Thoracic aorta (tissue), 2 donors: ENCODE measurements at regions not wholly inside any gene's neighbourhood (a gene's known extent, or its start where the extent isn't known, plus 50 kb on each side); places are given as distances from the start of the nearest gene placed in this dataset.
"Not testable (repeated sequence)": the region's sequence is repeated elsewhere in the genome, so short reads cannot be mapped to it uniquely, and the experiment has no call there.

Experiments
- ATAC-seq: fragments of 150-250 bp; one replicate; pipeline ENCODE4 v1.8.0; 2017; ENCODE audit warnings: low read depth; ENCODE audit not compliant: insufficient number of reproducible peaks, low FRiP score
- DNase-seq: peaks from one replicate; pipeline ENCODE4 v3.0.0-alpha.2; 2020; ENCODE audit warnings: low spot score
- H3K27ac ChIP-seq, 2 donors: fragments of 200-600 bp; sonication (generic); 1 replicate in 1 of 2; 2 replicates in 1 of 2; pipeline ENCODE4 v1.5.1; 2016; ENCODE audit warnings: mild to moderate bottlenecking in 2 of 2, moderate library complexity in 2 of 2
- H3K27me3 ChIP-seq: fragments of 200-600 bp; sonication (generic); replicated peaks from 2 replicates; pipeline ENCODE4 v1.6.0; 2016; ENCODE audit warnings: mild to moderate bottlenecking; ENCODE audit not compliant: insufficient read depth
- H3K36me3 ChIP-seq: fragments of 200-600 bp; sonication (generic); one replicate; pipeline ENCODE4 v1.5.1; 2016
- H3K4me1 ChIP-seq, 2 donors: fragments of 200-600 bp; sonication (generic); 1 replicate in 1 of 2; 2 replicates in 1 of 2; pipeline versions ENCODE4 v1.5.1 to v1.6.0; 2016; ENCODE audit warnings: low read depth in 2 of 2, mild to moderate bottlenecking in 1 of 2; ENCODE audit not compliant: control insufficient read depth in 1 of 2
- H3K4me3 ChIP-seq: fragments of 200-600 bp; sonication (generic); 2 replicates; pipeline ENCODE4 v1.5.1; 2016; ENCODE audit warnings: mild to moderate bottlenecking
- H3K9me3 ChIP-seq: fragments of 200-600 bp; sonication (generic); 2 replicates; pipeline ENCODE4 v1.5.1; 2016
- TF ChIP-seq, protein P1 (sequence below): fragments of 200-600 bp; sonication (generic); IDR thresholded peaks from one replicate; pipeline ENCODE4 v1.5.1; 2019; ENCODE audit warnings: antibody characterized with exemption

DNA sequence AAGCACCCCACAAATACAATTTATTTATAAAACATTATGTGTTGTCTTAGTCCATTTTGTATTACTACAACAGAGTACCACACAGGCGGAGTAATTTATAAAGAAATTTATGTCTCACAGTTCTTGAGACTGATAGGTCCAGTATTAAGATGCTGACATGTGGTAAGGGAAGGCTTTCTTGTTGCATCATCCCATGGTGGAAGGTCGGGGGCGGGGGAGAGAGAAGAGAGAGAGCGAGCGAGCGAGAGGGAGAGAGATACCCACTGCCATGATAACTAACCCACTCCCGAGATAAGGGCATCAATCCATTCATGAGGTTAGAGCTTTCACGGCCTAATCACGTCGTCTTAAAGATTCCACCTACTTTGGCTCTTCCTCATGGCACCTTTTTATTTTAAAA, 117.8 kb downstream of the KCNJ12 start:
- no peak for DNase-seq
- no peaks in the 10 kb centered on the region for H3K27me3 ChIP-seq
- H3K4me3 ChIP-seq, result no peak overlapping the region
- ATAC-seq, result no peak
- H3K27ac ChIP-seq, result no peak overlapping the region
- H3K9me3 ChIP-seq, result no peaks in the 10 kb centered on the region
- TF ChIP-seq, protein P1, sequence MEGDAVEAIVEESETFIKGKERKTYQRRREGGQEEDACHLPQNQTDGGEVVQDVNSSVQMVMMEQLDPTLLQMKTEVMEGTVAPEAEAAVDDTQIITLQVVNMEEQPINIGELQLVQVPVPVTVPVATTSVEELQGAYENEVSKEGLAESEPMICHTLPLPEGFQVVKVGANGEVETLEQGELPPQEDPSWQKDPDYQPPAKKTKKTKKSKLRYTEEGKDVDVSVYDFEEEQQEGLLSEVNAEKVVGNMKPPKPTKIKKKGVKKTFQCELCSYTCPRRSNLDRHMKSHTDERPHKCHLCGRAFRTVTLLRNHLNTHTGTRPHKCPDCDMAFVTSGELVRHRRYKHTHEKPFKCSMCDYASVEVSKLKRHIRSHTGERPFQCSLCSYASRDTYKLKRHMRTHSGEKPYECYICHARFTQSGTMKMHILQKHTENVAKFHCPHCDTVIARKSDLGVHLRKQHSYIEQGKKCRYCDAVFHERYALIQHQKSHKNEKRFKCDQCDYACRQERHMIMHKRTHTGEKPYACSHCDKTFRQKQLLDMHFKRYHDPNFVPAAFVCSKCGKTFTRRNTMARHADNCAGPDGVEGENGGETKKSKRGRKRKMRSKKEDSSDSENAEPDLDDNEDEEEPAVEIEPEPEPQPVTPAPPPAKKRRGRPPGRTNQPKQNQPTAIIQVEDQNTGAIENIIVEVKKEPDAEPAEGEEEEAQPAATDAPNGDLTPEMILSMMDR, result no peak
- H3K4me1 ChIP-seq, result no peaks in the 10 kb centered on the region
- H3K36me3 ChIP-seq, result no peaks in the 10 kb centered on the region

DNA sequence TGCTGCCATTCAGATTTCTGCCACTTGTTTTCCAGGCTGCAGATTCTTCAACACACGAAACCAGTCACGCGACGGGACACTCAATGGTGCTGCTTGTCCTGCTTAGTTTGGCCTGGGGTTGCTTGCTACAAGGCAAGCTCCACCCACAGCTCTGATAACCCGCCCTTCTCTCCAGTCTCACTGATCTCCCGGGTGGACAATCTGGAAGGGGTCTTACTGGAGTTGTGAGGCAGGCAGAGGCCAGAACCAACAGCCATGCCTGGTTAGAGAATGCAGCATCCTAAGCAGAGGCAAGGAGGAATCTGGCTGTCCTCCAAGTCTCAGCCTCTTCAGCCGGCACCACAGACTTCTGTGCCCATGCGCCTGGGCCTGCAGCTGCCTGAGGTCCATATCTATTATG, 119.1 kb downstream of the KCNJ12 start:
- Histone ChIP-seq H3K36me3 (no peaks in the 10 kb centered on the region), H3K4me1 (no peaks in the 10 kb centered on the region), H3K4me3 (no peak overlapping the region), H3K27me3 (no peaks in the 10 kb centered on the region), H3K27ac (no peak overlapping the region), H3K9me3 (no peaks in the 10 kb centered on the region)
- DNase-seq (no peak), ATAC-seq (no peak)
- TF ChIP-seq, protein P1, result no peak

DNA sequence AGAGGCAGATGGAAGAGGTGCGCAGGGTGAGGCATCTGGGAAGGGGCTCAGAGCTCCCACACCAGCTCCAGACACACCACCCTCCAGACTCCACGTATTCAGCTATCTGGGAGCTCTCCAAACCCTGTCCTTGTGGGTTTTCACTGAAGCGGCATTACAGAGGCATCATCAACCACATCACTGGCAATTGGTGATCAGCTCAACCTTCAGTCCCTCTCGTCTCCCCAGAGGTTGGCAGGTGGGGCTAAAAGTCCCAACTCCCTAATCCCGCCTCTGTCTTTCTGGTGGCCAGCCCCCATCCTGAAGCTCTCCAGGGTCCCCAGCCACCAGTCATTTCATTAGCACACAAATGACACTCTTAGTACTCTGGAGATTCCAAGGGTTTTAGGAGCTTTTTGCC, 123.9 kb downstream of the KCNJ12 start:
- Histone ChIP-seq H3K4me1 (no peaks in the 10 kb centered on the region), H3K27me3 (no peaks in the 10 kb centered on the region), H3K9me3 (no peaks in the 10 kb centered on the region), H3K4me3 (no peak overlapping the region), H3K27ac (no peak overlapping the region), H3K36me3 (no peaks in the 10 kb centered on the region)
- ATAC-seq (no peak), DNase-seq (no peak)
- TF ChIP-seq, protein P1, result no peak

DNA sequence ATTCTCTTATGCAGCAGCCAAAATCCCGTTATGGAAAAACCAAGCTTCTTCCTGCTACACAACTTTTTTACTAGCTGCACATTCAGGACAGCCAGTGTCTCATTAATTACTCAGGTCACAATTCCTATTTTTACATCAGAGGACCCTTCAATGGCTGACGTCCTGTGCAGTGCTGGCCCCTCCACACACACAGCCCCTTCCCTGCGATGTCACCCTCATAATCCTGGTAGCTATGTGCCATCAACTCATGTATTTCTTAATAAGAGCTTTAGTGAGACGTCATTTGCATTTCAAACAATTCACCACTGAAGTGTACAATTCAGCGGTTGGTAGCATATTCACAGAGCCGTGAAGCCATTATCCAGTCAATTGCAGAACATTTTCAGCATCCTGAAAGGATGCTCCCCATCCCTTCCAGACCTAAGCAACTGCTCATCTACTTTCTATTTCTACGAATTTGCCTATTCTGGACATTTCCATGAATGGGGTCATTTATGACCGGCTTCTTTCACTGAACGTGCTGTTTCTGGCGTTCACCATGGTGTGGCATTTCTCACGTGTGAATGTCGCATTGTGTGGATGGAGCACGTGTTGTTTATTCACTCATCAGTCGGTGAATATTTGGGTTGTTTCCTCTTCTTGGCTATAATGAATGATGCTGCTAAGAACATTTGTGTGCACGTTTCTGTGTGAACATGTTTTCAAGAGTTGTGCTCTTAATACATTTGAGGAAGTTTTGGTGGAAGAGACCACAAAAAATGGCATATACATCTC, 126.0 kb downstream of the KCNJ12 start:
- not testable (repeated sequence) for H3K27me3 ChIP-seq, H3K4me1 ChIP-seq, DNase-seq, H3K36me3 ChIP-seq, H3K27ac ChIP-seq, ATAC-seq, H3K9me3 ChIP-seq, H3K4me3 ChIP-seq

DNA sequence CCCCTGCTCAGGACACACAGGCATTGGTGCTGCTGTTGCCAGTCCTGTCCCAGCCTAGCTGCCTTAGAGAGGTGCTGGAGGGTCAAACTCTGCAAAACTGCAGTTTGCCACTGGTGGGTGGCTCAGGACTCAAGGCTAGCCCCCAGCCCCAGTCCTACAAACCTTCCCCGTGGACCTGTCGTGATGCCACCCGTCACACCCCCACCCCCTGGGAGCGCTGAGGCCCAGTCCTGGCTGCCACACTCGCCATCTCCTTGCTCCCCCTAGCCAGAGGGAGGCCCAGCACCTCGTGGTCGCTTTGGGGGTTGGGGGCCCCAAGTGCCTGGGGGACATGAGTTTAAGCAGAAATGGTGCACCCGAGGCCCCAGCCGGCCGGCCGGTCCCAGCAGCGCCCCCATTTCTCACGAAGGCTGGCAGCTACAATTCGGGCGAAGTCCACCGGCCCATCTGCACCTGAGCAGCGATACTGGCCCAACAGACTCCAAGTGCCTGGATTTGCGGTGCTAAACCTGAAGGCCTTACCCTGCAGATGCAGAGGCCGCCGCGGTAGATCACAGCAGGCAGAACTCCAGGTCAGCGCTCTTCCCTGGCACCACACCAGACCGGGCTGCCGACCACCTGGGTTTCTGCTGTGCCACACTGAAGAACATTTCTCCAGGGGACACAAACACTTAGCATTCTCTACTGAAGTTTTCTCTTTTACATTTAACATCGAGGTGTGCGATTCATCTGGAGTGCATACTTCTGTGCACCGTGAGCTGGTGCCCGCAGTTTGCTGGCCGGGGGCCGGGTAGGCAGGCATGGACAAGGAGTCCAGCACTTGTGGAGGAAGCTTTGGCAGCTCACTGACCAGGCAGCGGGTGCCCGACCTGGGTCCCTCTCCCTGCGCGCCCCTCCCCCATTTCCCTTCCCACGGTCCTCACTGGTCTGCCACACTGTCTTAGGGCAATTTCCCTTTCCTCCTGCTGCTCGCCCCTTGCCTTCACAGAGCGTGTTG, 130.0 kb downstream of the KCNJ12 start:
- H3K27ac ChIP-seq, result no peak overlapping the region

DNA sequence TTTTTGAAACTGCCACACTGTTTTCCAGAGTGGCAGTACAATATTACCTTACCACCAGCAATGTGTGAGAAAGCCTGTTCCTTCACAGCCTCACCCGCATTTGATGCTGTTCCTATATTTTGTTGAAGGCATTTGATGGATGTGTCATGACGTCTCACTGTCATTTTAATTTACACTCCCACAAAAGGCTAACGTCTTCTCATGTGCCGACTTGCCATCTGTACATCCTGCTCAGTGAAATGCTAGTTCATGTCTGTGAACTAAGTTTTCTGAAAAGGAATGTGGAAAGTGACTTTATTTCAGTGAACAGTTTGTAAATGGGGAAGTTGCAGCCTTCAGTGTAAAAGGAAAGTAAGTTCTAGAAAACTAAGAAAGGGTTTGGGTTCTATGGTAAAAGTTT, 131.6 kb downstream of the KCNJ12 start:
- not testable (repeated sequence) for ATAC-seq, H3K9me3 ChIP-seq, H3K27me3 ChIP-seq, H3K27ac ChIP-seq, H3K4me3 ChIP-seq, H3K36me3 ChIP-seq, DNase-seq
- H3K4me1 ChIP-seq, result peaks cover 0 to 13% of the 10 kb centered on the region in 2 donors

More for the DNA sequence above, 130.0 kb downstream of the KCNJ12 start:
- no peaks in the 10 kb centered on the region for H3K27me3 ChIP-seq
- ATAC-seq, result no peak
- H3K9me3 ChIP-seq, result no peaks in the 10 kb centered on the region
- no peak for DNase-seq
- no peaks in the 10 kb centered on the region for H3K36me3 ChIP-seq
- peaks cover 0 to 6% of the 10 kb centered on the region in 2 donors for H3K4me1 ChIP-seq
- no peak overlapping the region for H3K4me3 ChIP-seq
- TF ChIP-seq, protein P1, result no peak
